Astrocyte (in vitro differentiated cells and primary cell): ENCODE measurements at regions not wholly inside any gene's neighbourhood (a gene's known extent, or its start where the extent isn't known, plus 50 kb on each side); places are given as distances from the start of the nearest gene placed in this dataset.

Experiments used
- DNase-seq: peaks from one replicate; pipeline ENCODE4 v3.0.0-alpha.2; 2010; ENCODE audit warnings: low read depth
- FAIRE-seq: peaks from 2 replicates; lab custom pipeline; 2011; peaks lifted over from hg19 to GRCh38; lab: Jason Lieb, UNC
- H2AFZ ChIP-seq: 2 replicates; pipeline ENCODE4 v1.6.0; 2012; ENCODE audit warnings: low read depth, low read length, inconsistent platforms
- H3K27ac ChIP-seq: 2 replicates; pipeline ENCODE4 v1.5.1; 2011; ENCODE audit warnings: low read depth, low read length, inconsistent platforms
- H3K27me3 ChIP-seq: 2 replicates; pipeline ENCODE4 v1.6.0; 2011; ENCODE audit warnings: low read length, inconsistent platforms; ENCODE audit not compliant: insufficient read depth
- H3K36me3 ChIP-seq: 2 replicates; pipeline ENCODE4 v1.5.1; 2011; ENCODE audit warnings: low read length, inconsistent platforms; ENCODE audit not compliant: insufficient read depth
- H3K4me1 ChIP-seq: 2 replicates; pipeline ENCODE4 v1.5.1; 2011; ENCODE audit warnings: low read length, inconsistent platforms; ENCODE audit not compliant: insufficient read depth
- H3K4me2 ChIP-seq: 2 replicates; pipeline ENCODE4 v1.6.0; 2012; ENCODE audit warnings: low read length, inconsistent platforms
- H3K4me3 ChIP-seq: 2 replicates; pipeline ENCODE4 v1.5.1; 2011; ENCODE audit warnings: low read depth, mild to moderate bottlenecking, low read length, inconsistent platforms; ENCODE audit not compliant: insufficient read depth
- H3K79me2 ChIP-seq: 2 replicates; pipeline ENCODE4 v1.6.0; 2012; ENCODE audit warnings: mild to moderate bottlenecking, low read length, inconsistent platforms; ENCODE audit not compliant: insufficient read depth
- H3K9ac ChIP-seq: 2 replicates; pipeline ENCODE4 v1.6.0; 2012; ENCODE audit warnings: mild to moderate bottlenecking, low read length, inconsistent platforms
- H3K9me3 ChIP-seq: 2 replicates; pipeline ENCODE4 v1.5.1; 2012; ENCODE audit warnings: low read depth, mild to moderate bottlenecking, low read length, inconsistent platforms; ENCODE audit not compliant: insufficient read depth
- H4K20me1 ChIP-seq: 2 replicates; pipeline ENCODE4 v1.6.0; 2012; ENCODE audit warnings: low read length, inconsistent platforms; ENCODE audit not compliant: insufficient read depth
- H3K27ac Mint-ChIP-seq: one replicate; pipeline ENCODE4 v1.8.0; 2021; ENCODE audit warnings: mild to moderate bottlenecking, mixed read lengths; ENCODE audit not compliant: unreplicated experiment
- H3K27me3 Mint-ChIP-seq: one replicate; pipeline ENCODE4 v1.8.0; 2021; ENCODE audit warnings: low read depth, mixed read lengths; ENCODE audit not compliant: unreplicated experiment
- H3K36me3 Mint-ChIP-seq: one replicate; pipeline ENCODE4 v1.8.0; 2021; ENCODE audit warnings: low read depth, mixed read lengths; ENCODE audit not compliant: unreplicated experiment
- H3K4me1 Mint-ChIP-seq: one replicate; pipeline ENCODE4 v1.8.0; 2021; ENCODE audit warnings: low read depth, mixed read lengths; ENCODE audit not compliant: unreplicated experiment
- H3K4me3 Mint-ChIP-seq: one replicate; pipeline ENCODE4 v1.8.0; 2021; ENCODE audit warnings: mild to moderate bottlenecking, moderate library complexity, mixed read lengths; ENCODE audit not compliant: unreplicated experiment
- H3K9me3 Mint-ChIP-seq: one replicate; pipeline ENCODE4 v1.8.0; 2021; ENCODE audit warnings: mild to moderate bottlenecking, mixed read lengths; ENCODE audit not compliant: unreplicated experiment
- CTCF ChIP-seq: IDR thresholded peaks from 2 replicates; pipeline ENCODE4 v1.5.1; 2011; ENCODE audit warnings: low read depth, mild to moderate bottlenecking, inconsistent platforms, low read length, moderate library complexity; ENCODE audit not compliant: insufficient read depth
- EZH2 ChIP-seq: IDR thresholded peaks from 2 replicates; pipeline ENCODE4 v1.6.1; 2012; ENCODE audit warnings: mild to moderate bottlenecking, low read length, inconsistent platforms; ENCODE audit not compliant: insufficient read depth

DNA sequence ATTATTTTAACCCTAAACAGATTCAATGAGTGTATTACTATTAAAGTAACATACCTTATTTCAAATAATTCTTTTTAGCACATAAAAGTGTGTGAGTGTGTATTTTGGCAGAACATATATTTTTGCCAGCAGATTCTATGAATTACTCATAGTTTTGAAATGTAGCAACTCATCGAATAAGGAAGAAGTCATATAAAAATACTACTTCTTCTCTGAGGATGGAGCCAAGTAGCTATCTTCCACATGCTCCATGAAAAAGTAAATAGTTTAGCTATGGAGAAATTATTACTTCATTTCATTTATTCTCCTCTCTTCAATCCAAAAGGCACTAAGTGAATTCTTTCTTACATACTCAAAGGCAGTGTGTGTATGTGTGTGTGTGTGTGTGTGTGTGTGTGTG is 1090.4 kb upstream of the CDH6 start:
- peak; percentile 59 for DNase-seq
- peak overlapping the region; percentile 76 for H3K9ac ChIP-seq
- H3K79me2 ChIP-seq: peaks cover 4% of the 10 kb centered on the region
- H4K20me1 ChIP-seq: no peaks in the 10 kb centered on the region
- no peak for FAIRE-seq
- Mint-ChIP-seq H3K27me3 (no peaks in the 10 kb centered on the region), H3K4me1 (no peaks in the 10 kb centered on the region), H3K4me3 (no peak overlapping the region), H3K36me3 (no peaks in the 10 kb centered on the region), H3K27ac (no peak overlapping the region), H3K9me3 (no peaks in the 10 kb centered on the region)
- peak overlapping the region; percentile 81 for H3K27ac ChIP-seq
- no peaks in the 10 kb centered on the region for H3K27me3 ChIP-seq
- H2AFZ ChIP-seq: no peak overlapping the region
- peaks cover 14% of the 10 kb centered on the region for H3K4me1 ChIP-seq
- H3K9me3 ChIP-seq: no peaks in the 10 kb centered on the region
- H3K4me3 ChIP-seq: peak overlapping the region; percentile 32
- H3K36me3 ChIP-seq: no peaks in the 10 kb centered on the region
- TF ChIP-seq EZH2 (no peak), CTCF (no peak)
- H3K4me2 ChIP-seq: peak overlapping the region; percentile 78

DNA sequence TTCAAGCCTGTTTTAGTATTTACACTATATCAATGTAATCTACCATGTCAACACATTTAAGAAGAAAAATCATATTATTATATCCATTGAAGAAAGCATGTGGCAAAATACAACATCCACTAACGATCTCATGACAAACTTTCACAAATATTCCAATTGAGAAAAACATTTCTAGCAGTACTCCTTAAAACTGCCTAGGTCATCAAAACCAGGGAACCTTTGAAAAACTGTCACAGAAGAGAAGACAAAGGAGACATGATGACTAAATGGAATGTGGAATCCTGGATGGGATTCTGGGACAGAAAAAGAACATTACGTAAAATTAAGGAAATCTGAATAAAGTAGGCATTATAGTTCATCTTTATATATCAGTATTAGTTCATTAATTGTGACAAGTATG is 1091.3 kb upstream of the CDH6 start:
- no peaks in the 10 kb centered on the region for H3K27me3 Mint-ChIP-seq
- Histone ChIP-seq H3K4me1 (peaks cover 14% of the 10 kb centered on the region), H3K9ac (no peak overlapping the region), H3K27me3 (no peaks in the 10 kb centered on the region), H4K20me1 (no peaks in the 10 kb centered on the region), H3K9me3 (no peaks in the 10 kb centered on the region), H3K36me3 (no peaks in the 10 kb centered on the region), H3K27ac (peak overlapping the region; percentile 81), H3K79me2 (peaks cover 4% of the 10 kb centered on the region), H2AFZ (no peak overlapping the region), H3K4me3 (no peak overlapping the region), H3K4me2 (no peak overlapping the region)
- DNase-seq (no peak), FAIRE-seq (no peak)
- no peak for TF ChIP-seq CTCF
- TF ChIP-seq EZH2: no peak
- no peak overlapping the region for H3K27ac Mint-ChIP-seq
- no peaks in the 10 kb centered on the region for H3K9me3 Mint-ChIP-seq
- no peak overlapping the region for H3K4me3 Mint-ChIP-seq
- H3K36me3 Mint-ChIP-seq: no peaks in the 10 kb centered on the region
- no peaks in the 10 kb centered on the region for H3K4me1 Mint-ChIP-seq

DNA sequence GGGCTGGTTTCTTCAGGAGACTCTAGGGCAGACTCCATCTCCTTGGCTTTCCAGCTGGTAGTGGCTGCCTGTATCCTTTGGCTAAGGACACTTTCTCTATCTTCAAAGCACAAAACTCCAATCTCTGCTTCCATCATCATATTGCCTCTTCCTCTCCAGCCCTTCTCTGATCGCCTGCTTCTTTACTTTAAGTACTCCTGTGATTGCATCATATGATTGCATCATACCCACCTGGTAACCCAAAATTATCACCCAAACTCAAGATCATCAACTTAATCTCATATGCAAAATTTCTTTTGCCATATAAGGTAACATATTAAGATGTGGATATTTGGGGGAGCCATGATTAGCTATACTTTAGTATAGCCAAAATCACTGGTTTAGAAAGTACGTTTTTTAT is 1092.6 kb upstream of the CDH6 start:
- Histone ChIP-seq H3K9me3 (no peaks in the 10 kb centered on the region), H3K79me2 (peaks cover 4% of the 10 kb centered on the region), H3K4me2 (no peak overlapping the region), H3K4me3 (no peak overlapping the region), H3K27ac (peak overlapping the region; percentile 74), H2AFZ (no peak overlapping the region), H3K4me1 (peaks cover 14% of the 10 kb centered on the region), H3K27me3 (no peaks in the 10 kb centered on the region), H3K36me3 (no peaks in the 10 kb centered on the region), H3K9ac (peak overlapping the region; percentile 62), H4K20me1 (no peaks in the 10 kb centered on the region)
- TF ChIP-seq EZH2 (no peak), CTCF (no peak)
- H3K4me3 Mint-ChIP-seq: no peak overlapping the region
- H3K27me3 Mint-ChIP-seq: no peaks in the 10 kb centered on the region
- H3K9me3 Mint-ChIP-seq: no peaks in the 10 kb centered on the region
- no peak for FAIRE-seq
- no peaks in the 10 kb centered on the region for H3K4me1 Mint-ChIP-seq
- DNase-seq: no peak
- H3K36me3 Mint-ChIP-seq: no peaks in the 10 kb centered on the region
- no peak overlapping the region for H3K27ac Mint-ChIP-seq
